AG10803 (cell line): ENCODE measurements at regions not wholly inside any gene's neighbourhood (a gene's known extent, or its start where the extent isn't known, plus 50 kb on each side); places are given as distances from the start of the nearest gene placed in this dataset.

Source experiments
- DNase-seq: peaks from one replicate; pipeline ENCODE4 v3.0.0; 2010; ENCODE audit warnings: low read depth
- H3K4me3 ChIP-seq: 2 replicates; pipeline ENCODE4 v1.5.1; 2011; ENCODE audit warnings: mild to moderate bottlenecking, low read length, control low read depth
- TF ChIP-seq, protein P1 (sequence below): conservative IDR thresholded peaks from 2 replicates; pipeline ENCODE4 v1.5.1; 2011; ENCODE audit warnings: mild to moderate bottlenecking, low read length, control low read depth, inconsistent platforms

DNA sequence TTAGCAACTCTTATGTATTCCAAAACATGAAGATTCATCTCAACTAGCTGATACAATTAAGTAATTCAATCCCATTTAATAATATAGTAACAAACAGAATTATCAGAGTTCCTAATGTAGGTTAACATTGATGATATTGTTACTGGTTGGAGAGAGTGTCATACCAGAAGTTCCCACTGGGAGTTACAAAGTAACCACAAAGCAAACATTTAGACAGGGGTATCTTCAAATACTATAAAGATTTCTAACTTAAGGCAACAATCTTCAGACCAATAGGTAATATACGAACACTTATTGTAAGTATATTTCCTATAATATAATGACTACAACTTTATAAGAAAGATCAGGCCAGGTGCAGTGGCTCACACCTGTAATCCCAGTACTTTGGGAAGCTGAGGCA, 1372.9 kb upstream of the PIK3C3 start:
- TF ChIP-seq, protein P1, sequence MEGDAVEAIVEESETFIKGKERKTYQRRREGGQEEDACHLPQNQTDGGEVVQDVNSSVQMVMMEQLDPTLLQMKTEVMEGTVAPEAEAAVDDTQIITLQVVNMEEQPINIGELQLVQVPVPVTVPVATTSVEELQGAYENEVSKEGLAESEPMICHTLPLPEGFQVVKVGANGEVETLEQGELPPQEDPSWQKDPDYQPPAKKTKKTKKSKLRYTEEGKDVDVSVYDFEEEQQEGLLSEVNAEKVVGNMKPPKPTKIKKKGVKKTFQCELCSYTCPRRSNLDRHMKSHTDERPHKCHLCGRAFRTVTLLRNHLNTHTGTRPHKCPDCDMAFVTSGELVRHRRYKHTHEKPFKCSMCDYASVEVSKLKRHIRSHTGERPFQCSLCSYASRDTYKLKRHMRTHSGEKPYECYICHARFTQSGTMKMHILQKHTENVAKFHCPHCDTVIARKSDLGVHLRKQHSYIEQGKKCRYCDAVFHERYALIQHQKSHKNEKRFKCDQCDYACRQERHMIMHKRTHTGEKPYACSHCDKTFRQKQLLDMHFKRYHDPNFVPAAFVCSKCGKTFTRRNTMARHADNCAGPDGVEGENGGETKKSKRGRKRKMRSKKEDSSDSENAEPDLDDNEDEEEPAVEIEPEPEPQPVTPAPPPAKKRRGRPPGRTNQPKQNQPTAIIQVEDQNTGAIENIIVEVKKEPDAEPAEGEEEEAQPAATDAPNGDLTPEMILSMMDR = no peak
- no peak overlapping the region for H3K4me3 ChIP-seq

DNA sequence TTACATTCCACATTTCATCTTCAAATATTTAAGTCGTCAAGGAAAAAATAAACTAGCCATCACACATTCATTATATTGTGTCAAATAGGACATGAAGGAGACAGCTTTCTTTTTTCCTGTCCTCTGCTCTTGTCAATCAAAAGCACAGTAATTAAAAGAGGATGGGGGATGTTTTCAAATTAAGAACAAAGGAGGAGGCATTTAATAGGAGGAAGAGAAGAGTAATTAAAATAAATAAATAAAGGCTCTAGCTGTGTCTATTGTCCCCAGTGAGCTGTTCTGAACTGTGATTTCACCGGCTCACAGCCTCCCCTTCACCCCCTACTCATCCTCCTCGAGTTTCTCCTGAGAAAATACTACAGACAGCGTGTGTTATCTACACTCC, 1377.1 kb upstream of the PIK3C3 start:
- no peak for DNase-seq
- no peak overlapping the region for H3K4me3 ChIP-seq
- TF ChIP-seq, protein P1 = no peak

More for the DNA sequence above, 1372.9 kb upstream of the PIK3C3 start:
- DNase-seq = no peak

DNA sequence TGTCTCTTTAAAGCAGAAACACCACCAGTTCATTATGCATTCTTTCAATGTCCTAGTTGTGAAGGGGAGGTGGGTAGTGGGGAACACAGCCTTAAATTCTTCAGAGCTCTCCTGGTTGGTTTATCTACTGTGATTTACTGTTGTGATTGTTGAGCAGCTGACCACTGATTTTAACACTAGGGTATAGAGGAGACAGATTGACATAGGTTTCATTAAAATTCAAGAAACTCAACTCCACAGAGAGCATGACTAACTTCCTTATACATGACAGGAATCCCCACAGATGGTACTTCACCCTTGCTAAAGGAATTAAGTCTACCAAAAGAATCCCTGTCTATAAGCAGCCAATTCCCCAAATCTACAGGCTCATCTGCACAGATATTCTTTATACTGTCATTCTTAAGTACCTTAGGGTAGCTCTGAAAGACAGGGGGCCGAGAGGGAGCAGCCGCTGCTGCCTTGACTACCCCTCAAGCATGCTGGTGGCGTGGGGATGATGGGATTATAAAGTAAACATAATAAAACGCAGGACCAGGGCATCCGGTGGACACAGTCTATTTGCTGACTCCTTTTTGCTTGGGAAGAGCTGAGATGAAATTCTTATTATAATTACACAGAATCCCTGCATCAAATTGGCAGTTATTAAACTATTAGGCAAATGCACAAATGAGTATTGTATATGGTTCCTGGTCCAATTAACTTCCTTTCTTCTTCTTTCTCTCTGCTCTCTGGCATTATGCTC, 1377.6 kb upstream of the PIK3C3 start:
- TF ChIP-seq, protein P1 = no peak
- no peak overlapping the region for H3K4me3 ChIP-seq
- no peak for DNase-seq

DNA sequence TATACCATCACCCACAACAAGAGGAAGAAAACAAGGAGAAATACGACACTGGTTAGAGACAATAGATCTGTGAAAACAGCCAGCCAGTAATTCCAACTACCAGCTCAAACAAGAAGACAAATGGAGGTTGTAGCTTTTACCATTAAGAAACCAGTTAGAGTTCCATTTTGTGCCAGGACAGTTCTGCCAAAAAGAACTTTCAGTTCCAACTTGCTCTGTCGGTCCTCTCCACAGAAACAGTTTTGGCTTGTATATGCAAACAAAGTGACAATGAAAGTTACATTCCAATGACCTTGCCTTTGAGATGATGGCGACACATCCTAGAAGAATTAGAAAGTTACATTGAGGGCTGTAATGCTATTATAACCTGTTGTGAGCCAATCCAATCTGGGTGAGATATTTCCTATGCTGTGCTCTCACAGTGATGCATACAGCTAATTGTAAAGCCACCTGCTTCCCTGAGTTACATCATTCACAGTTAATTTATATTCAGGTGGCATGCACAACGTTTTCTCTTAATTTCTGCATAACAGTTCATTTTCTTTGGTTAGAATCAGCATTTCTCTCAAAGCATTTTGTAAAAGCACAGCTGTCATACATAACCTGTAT, 1378.4 kb upstream of the PIK3C3 start:
- no peak for DNase-seq
- H3K4me3 ChIP-seq = no peak overlapping the region
- TF ChIP-seq, protein P1 = no peak

DNA sequence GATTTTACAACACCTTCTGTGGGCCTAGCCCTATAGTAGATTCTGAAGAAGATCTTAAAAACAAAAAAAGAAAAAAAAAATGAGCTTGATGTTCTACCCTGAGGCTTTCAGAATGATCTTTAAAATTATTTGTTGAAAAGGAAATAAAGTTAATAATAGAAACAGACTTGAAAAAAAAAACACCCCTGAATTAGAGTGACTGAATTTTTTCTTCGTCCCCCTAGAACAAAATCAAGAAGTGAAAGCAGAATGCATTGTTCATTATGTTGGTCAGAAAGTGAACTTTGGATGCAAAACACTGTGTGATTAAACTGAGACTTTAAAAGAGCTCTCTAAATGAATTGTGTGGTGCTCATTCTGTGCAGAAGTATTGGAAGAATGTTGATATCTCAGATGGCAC, 1384.4 kb upstream of the PIK3C3 start:
- H3K4me3 ChIP-seq = no peak overlapping the region
- no peak for DNase-seq
- TF ChIP-seq, protein P1 = no peak

DNA sequence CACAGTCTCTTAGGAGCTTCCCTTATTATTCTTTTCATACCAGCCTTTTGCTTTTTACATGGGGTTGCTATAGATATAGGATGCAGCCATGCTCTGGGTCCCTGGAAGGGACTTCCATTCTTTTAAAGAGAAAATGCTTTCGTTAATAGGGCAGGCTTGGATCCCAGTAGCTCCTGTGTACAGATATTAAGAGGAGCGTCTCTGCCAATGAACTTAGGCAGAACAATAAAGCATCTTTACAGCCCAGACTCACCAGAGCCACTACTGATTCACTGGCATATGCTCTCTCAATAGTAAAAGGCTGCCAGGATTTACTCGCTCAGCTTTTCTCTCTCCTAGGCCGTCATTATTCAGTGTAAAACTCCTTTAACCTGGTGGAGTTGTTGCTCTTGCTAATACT, 1385.4 kb upstream of the PIK3C3 start:
- no peak for DNase-seq
- TF ChIP-seq, protein P1 = no peak
- no peak overlapping the region for H3K4me3 ChIP-seq

DNA sequence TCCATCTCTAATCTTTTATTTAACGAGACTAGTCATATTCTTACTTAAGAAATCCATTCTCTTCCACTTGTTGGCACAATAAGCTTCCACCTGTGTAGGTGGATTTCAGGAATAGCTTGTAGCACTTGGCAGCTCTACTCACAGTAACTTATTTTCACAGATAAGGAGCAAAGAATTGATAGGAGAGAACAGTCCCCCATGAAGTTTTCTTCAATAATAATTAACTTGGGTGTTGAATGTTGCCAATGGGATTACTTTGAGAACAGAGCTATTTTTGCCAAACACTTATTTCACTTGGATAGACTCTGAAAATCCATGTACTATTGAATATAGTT, 1388.6 kb upstream of the PIK3C3 start:
- H3K4me3 ChIP-seq = no peak overlapping the region
- TF ChIP-seq, protein P1 = no peak
- no peak for DNase-seq
